Activated CD4-positive, alpha-beta memory T cell treated with anti-CD3 and anti-CD28 coated beads, Interleukin-2, amount 10 ng/mL, durations not matched to agents 7 days and 5 days (primary cell): ENCODE measurements at regions not wholly inside any gene's neighbourhood (a gene's known extent, or its start where the extent isn't known, plus 50 kb on each side); places are given as distances from the start of the nearest gene placed in this dataset.

Source experiments
- CTCF ChIA-PET: fragments of 350-600 bp; sonication (Branson Sonifier 250); formaldehyde crosslinking; loops from one replicate; lab custom pipeline; 2021; ENCODE audit warnings: antibody characterized with exemption, inconsistent platforms; lab: Charles Lee
- POLR2A ChIA-PET: fragments of 350-600 bp; sonication (Branson Sonifier 250); formaldehyde crosslinking; loops from one replicate; lab custom pipeline; 2021; ENCODE audit warnings: antibody characterized with exemption; lab: Charles Lee
- DNase-seq: peaks from one replicate; pipeline ENCODE4 v3.0.0-alpha.2; 2020
- H3K27ac Mint-ChIP-seq: one replicate; pipeline ENCODE4 v1.8.0; 2021; ENCODE audit warnings: mild to moderate bottlenecking, mixed read lengths
- H3K27me3 Mint-ChIP-seq: one replicate; pipeline ENCODE4 v1.8.0; 2021; ENCODE audit warnings: mixed read lengths
- H3K36me3 Mint-ChIP-seq: one replicate; pipeline ENCODE4 v1.8.0; 2021; ENCODE audit warnings: low read depth, mixed read lengths
- H3K4me1 Mint-ChIP-seq: one replicate; pipeline ENCODE4 v1.8.0; 2021; ENCODE audit warnings: mixed read lengths
- H3K4me3 Mint-ChIP-seq: one replicate; pipeline ENCODE4 v1.8.0; 2021; ENCODE audit warnings: mild to moderate bottlenecking, mixed read lengths
- H3K9me3 Mint-ChIP-seq: one replicate; pipeline ENCODE4 v1.8.0; 2021; ENCODE audit warnings: mixed read lengths

GRCh38 chr9:12166518-12166917, 526.7 kb upstream of the TYRP1 start:
- H3K4me3 Mint-ChIP-seq, result no peak overlapping the region
- ChIA-PET CTCF (no interaction called here), POLR2A (no interaction called here)
- H3K4me1 Mint-ChIP-seq, result no peaks in the 10 kb centered on the region
- peaks cover 2% of the 10 kb centered on the region for H3K9me3 Mint-ChIP-seq
- no peaks in the 10 kb centered on the region for H3K36me3 Mint-ChIP-seq
- no peaks in the 10 kb centered on the region for H3K27me3 Mint-ChIP-seq
- H3K27ac Mint-ChIP-seq, result no peak overlapping the region
- DNase-seq, result no peak

GRCh38 chr9:12170456-12170855, 522.7 kb upstream of the TYRP1 start:
- Mint-ChIP-seq H3K4me3 (no peak overlapping the region), H3K27me3 (no peaks in the 10 kb centered on the region), H3K4me1 (no peaks in the 10 kb centered on the region), H3K27ac (no peak overlapping the region), H3K36me3 (no peaks in the 10 kb centered on the region), H3K9me3 (peaks cover 4% of the 10 kb centered on the region)
- ChIA-PET CTCF (no interaction called here), POLR2A (no interaction called here)
- no peak for DNase-seq

GRCh38 chr9:12178634-12179033, 514.6 kb upstream of the TYRP1 start:
- no peaks in the 10 kb centered on the region for H3K4me1 Mint-ChIP-seq
- no peaks in the 10 kb centered on the region for H3K36me3 Mint-ChIP-seq
- DNase-seq, result no peak
- no peaks in the 10 kb centered on the region for H3K27me3 Mint-ChIP-seq
- no peak overlapping the region for H3K4me3 Mint-ChIP-seq
- peaks cover 15% of the 10 kb centered on the region for H3K9me3 Mint-ChIP-seq
- CTCF ChIA-PET, result no interaction called here
- no peak overlapping the region for H3K27ac Mint-ChIP-seq
- POLR2A ChIA-PET, result no interaction called here

GRCh38 chr9:12182806-12183205, 510.4 kb upstream of the TYRP1 start:
- H3K4me1 Mint-ChIP-seq, result no peaks in the 10 kb centered on the region
- no peaks in the 10 kb centered on the region for H3K27me3 Mint-ChIP-seq
- no peaks in the 10 kb centered on the region for H3K36me3 Mint-ChIP-seq
- CTCF ChIA-PET, result no interaction called here
- POLR2A ChIA-PET, result no interaction called here
- H3K9me3 Mint-ChIP-seq, result peaks cover 19% of the 10 kb centered on the region
- no peak overlapping the region for H3K27ac Mint-ChIP-seq
- H3K4me3 Mint-ChIP-seq, result no peak overlapping the region
- DNase-seq, result no peak

GRCh38 chr9:12183321-12183720, 509.9 kb upstream of the TYRP1 start:
- peaks cover 18% of the 10 kb centered on the region for H3K9me3 Mint-ChIP-seq
- no peaks in the 10 kb centered on the region for H3K36me3 Mint-ChIP-seq
- no peak overlapping the region for H3K27ac Mint-ChIP-seq
- H3K4me1 Mint-ChIP-seq, result no peaks in the 10 kb centered on the region
- CTCF ChIA-PET, result no interaction called here
- DNase-seq, result no peak
- no peak overlapping the region for H3K4me3 Mint-ChIP-seq
- POLR2A ChIA-PET, result no interaction called here
- no peaks in the 10 kb centered on the region for H3K27me3 Mint-ChIP-seq

GRCh38 chr9:12185856-12186255, 507.3 kb upstream of the TYRP1 start:
- peaks cover 18% of the 10 kb centered on the region for H3K9me3 Mint-ChIP-seq
- no peaks in the 10 kb centered on the region for H3K27me3 Mint-ChIP-seq
- H3K4me1 Mint-ChIP-seq, result no peaks in the 10 kb centered on the region
- no peaks in the 10 kb centered on the region for H3K36me3 Mint-ChIP-seq
- DNase-seq, result no peak
- no peak overlapping the region for H3K4me3 Mint-ChIP-seq
- CTCF ChIA-PET, result no interaction called here
- POLR2A ChIA-PET, result no interaction called here
- no peak overlapping the region for H3K27ac Mint-ChIP-seq

GRCh38 chr9:12191630-12192029, 501.6 kb upstream of the TYRP1 start:
- Mint-ChIP-seq H3K27ac (no peak overlapping the region), H3K4me1 (no peaks in the 10 kb centered on the region)
- POLR2A ChIA-PET, result no interaction called here

GRCh38 chr9:12194731-12195130, 498.5 kb upstream of the TYRP1 start:
- Mint-ChIP-seq H3K4me3 (no peak overlapping the region), H3K27ac (no peak overlapping the region), H3K4me1 (no peaks in the 10 kb centered on the region), H3K27me3 (no peaks in the 10 kb centered on the region), H3K9me3 (peaks cover 4% of the 10 kb centered on the region), H3K36me3 (no peaks in the 10 kb centered on the region)
- POLR2A ChIA-PET, result no interaction called here
- CTCF ChIA-PET, result no interaction called here
- DNase-seq, result no peak

More at GRCh38 chr9:12191630-12192029, 501.6 kb upstream of the TYRP1 start:
- peaks cover 6% of the 10 kb centered on the region for H3K9me3 Mint-ChIP-seq
- no peaks in the 10 kb centered on the region for H3K36me3 Mint-ChIP-seq
- H3K27me3 Mint-ChIP-seq, result no peaks in the 10 kb centered on the region
- H3K4me3 Mint-ChIP-seq, result no peak overlapping the region
- CTCF ChIA-PET, result no interaction called here
- DNase-seq, result no peak

- ChIA-PET CTCF (no interaction called here), POLR2A (no interaction called here)
- Mint-ChIP-seq H3K4me1 (no peaks in the 10 kb centered on the region), H3K4me3 (no peak overlapping the region), H3K36me3 (no peaks in the 10 kb centered on the region), H3K27me3 (no peaks in the 10 kb centered on the region), H3K9me3 (peaks cover 1% of the 10 kb centered on the region), H3K27ac (no peak overlapping the region)
- DNase-seq, result no peak
These were observed 497.7 kb upstream of the TYRP1 start for GRCh38 chr9:12195456-12195855.

GRCh38 chr9:12204512-12204911, 488.7 kb upstream of the TYRP1 start:
- Mint-ChIP-seq H3K4me3 (no peak overlapping the region), H3K9me3 (peaks cover 18% of the 10 kb centered on the region), H3K36me3 (no peaks in the 10 kb centered on the region), H3K27ac (no peak overlapping the region), H3K27me3 (no peaks in the 10 kb centered on the region), H3K4me1 (no peaks in the 10 kb centered on the region)
- ChIA-PET POLR2A (no interaction called here), CTCF (no interaction called here)
- no peak for DNase-seq

GRCh38 chr9:12212860-12213259, 480.3 kb upstream of the TYRP1 start:
- no peaks in the 10 kb centered on the region for H3K4me1 Mint-ChIP-seq
- no peaks in the 10 kb centered on the region for H3K36me3 Mint-ChIP-seq
- H3K9me3 Mint-ChIP-seq, result peaks cover 12% of the 10 kb centered on the region
- no peak overlapping the region for H3K4me3 Mint-ChIP-seq
- ChIA-PET CTCF (no interaction called here), POLR2A (no interaction called here)
- no peaks in the 10 kb centered on the region for H3K27me3 Mint-ChIP-seq
- no peak overlapping the region for H3K27ac Mint-ChIP-seq
- DNase-seq, result no peak

- POLR2A ChIA-PET, result no interaction called here
These were observed 471.7 kb upstream of the TYRP1 start for GRCh38 chr9:12221470-12221869.

GRCh38 chr9:12224449-12224848, 468.7 kb upstream of the TYRP1 start:
- no peaks in the 10 kb centered on the region for H3K27me3 Mint-ChIP-seq
- DNase-seq, result no peak
- H3K4me3 Mint-ChIP-seq, result no peak overlapping the region
- no peaks in the 10 kb centered on the region for H3K4me1 Mint-ChIP-seq
- ChIA-PET CTCF (no interaction called here), POLR2A (no interaction called here)
- no peak overlapping the region for H3K27ac Mint-ChIP-seq
- peaks cover 8% of the 10 kb centered on the region for H3K9me3 Mint-ChIP-seq
- H3K36me3 Mint-ChIP-seq, result no peaks in the 10 kb centered on the region

More at GRCh38 chr9:12221470-12221869, 471.7 kb upstream of the TYRP1 start:
- H3K4me1 Mint-ChIP-seq, result no peaks in the 10 kb centered on the region
- DNase-seq, result no peak
- H3K4me3 Mint-ChIP-seq, result no peak overlapping the region
- peaks cover 6% of the 10 kb centered on the region for H3K9me3 Mint-ChIP-seq
- no peak overlapping the region for H3K27ac Mint-ChIP-seq
- CTCF ChIA-PET, result no interaction called here
- H3K36me3 Mint-ChIP-seq, result no peaks in the 10 kb centered on the region
- H3K27me3 Mint-ChIP-seq, result no peaks in the 10 kb centered on the region

- ChIA-PET POLR2A (no interaction called here), CTCF (no interaction called here)
- H3K36me3 Mint-ChIP-seq, result no peaks in the 10 kb centered on the region
- no peak overlapping the region for H3K27ac Mint-ChIP-seq
- H3K4me3 Mint-ChIP-seq, result no peak overlapping the region
- no peaks in the 10 kb centered on the region for H3K27me3 Mint-ChIP-seq
- no peak for DNase-seq
- H3K9me3 Mint-ChIP-seq, result peaks cover 17% of the 10 kb centered on the region
- peaks cover 2% of the 10 kb centered on the region for H3K4me1 Mint-ChIP-seq
These were observed 462.5 kb upstream of the TYRP1 start for GRCh38 chr9:12230708-12231107.

- Mint-ChIP-seq H3K36me3 (no peaks in the 10 kb centered on the region), H3K4me1 (peaks cover 2% of the 10 kb centered on the region), H3K9me3 (peaks cover 15% of the 10 kb centered on the region), H3K27me3 (no peaks in the 10 kb centered on the region), H3K27ac (no peak overlapping the region), H3K4me3 (no peak overlapping the region)
- ChIA-PET CTCF (no interaction called here), POLR2A (no interaction called here)
- no peak for DNase-seq
These were observed 461.4 kb upstream of the TYRP1 start for GRCh38 chr9:12231832-12232231.
